PC-3 (cell line): ENCODE measurements at regions not wholly inside any gene's neighbourhood (a gene's known extent, or its start where the extent isn't known, plus 50 kb on each side); places are given as distances from the start of the nearest gene placed in this dataset.

Source experiments
- EZH2phosphoT487 ChIP-seq: fragments of 300-600 bp; sonication (generic); IDR thresholded peaks from 2 replicates; pipeline ENCODE4 v1.6.1; 2018; ENCODE audit warnings: mild to moderate bottlenecking, antibody characterized with exemption, low read length, borderline replicate concordance
- TF ChIP-seq, protein P1 (sequence below): fragments of 300-600 bp; sonication (generic); conservative IDR thresholded peaks from 2 replicates; pipeline ENCODE4 v1.5.1; 2017; ENCODE audit warnings: antibody characterized with exemption, low read depth, mild to moderate bottlenecking, low read length

DNA sequence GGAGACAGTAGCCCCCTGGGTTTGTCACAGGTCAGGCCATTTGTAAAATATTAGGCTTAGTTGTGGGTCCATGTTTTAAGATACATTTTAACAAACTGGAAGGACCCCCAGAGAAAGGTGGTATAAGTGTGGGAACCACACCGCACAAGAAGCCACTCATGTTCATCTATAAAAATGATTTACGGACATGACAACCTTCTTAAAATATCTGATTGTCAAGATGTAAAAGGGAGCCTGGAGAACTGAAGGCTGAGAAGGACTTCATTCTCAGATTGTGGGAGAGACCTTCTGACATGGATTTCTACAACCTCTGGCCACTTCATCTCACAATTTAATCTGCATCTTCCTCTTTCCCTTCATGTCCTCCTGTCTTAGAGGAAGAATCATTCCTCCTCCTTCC is 102.4 kb downstream of the VCPKMT start:
- no peak for TF ChIP-seq EZH2phosphoT487
- TF ChIP-seq, protein P1, sequence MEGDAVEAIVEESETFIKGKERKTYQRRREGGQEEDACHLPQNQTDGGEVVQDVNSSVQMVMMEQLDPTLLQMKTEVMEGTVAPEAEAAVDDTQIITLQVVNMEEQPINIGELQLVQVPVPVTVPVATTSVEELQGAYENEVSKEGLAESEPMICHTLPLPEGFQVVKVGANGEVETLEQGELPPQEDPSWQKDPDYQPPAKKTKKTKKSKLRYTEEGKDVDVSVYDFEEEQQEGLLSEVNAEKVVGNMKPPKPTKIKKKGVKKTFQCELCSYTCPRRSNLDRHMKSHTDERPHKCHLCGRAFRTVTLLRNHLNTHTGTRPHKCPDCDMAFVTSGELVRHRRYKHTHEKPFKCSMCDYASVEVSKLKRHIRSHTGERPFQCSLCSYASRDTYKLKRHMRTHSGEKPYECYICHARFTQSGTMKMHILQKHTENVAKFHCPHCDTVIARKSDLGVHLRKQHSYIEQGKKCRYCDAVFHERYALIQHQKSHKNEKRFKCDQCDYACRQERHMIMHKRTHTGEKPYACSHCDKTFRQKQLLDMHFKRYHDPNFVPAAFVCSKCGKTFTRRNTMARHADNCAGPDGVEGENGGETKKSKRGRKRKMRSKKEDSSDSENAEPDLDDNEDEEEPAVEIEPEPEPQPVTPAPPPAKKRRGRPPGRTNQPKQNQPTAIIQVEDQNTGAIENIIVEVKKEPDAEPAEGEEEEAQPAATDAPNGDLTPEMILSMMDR = no peak
